COLO829 (cell line): ENCODE measurements at regions not wholly inside any gene's neighbourhood (a gene's known extent, or its start where the extent isn't known, plus 50 kb on each side); places are given as distances from the start of the nearest gene placed in this dataset.

Experiments
- DNase-seq: peaks from one replicate; pipeline ENCODE4 v3.0.0; 2012; ENCODE audit warnings: low spot score

DNA sequence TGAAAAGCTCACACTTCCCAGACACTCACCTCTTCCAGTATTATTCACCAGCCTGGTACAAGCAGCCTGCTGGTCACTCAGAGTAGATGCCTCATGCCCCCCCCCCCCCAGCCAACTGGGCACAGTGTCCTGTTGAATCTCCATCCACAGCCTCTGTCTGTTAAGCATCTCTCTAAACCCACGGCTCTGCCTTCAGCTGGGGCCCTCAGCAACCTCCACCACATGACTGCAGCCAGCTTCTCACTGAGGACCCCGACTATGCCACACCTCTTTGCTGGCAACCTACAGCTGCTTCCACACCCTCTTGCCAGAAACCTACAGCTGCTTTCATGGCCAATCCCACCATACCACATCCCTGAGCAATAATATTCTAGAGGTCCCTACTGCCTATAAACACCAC is 113.1 kb downstream of the RHOU start:
- no peak for DNase-seq

- no peak for DNase-seq
These were observed 113.8 kb downstream of the RHOU start for GRCh38 chr1:228849011-228849541.

- DNase-seq, result no peak
These were observed 115.1 kb downstream of the RHOU start for GRCh38 chr1:228850141-228851100.

DNA sequence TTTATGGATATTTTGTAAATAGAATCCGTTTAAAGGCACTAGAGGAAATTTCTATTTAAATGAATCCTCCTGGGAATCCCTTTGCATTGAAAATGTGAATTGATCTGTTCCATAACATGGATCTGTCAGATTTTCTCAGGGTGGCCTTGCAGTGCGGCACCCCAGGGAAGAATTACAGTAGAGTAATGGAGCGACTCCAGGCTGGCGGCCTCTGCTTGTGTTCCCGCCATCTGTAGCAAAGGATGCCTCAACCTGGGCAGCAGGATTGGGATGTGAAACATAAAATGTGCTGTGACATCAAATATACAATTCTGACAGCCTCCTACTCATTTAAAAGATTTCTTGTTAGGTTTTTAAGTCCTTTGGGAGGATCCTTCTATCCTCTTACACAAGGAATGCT is 115.9 kb downstream of the RHOU start:
- DNase-seq, result no peak

DNA sequence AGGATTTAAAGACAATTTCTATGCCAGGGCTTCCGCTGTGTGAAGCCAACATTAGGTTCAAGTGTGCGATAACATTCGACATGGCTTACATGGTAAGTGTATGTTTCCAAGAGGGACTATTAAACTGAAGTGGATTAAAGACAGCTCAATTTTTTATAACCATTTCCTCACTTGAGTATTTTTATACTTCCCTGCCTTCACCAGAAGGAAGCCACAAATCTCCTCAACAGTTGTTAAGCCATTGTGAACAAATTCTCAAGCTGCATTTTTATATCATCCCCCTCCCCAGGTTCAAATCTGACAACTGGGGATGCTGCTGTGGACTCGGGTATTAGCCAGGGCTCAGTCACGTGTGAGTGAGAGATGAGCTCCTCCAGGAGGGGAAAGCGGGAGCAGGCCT is 116.3 kb downstream of the RHOU start:
- DNase-seq, result no peak

DNA sequence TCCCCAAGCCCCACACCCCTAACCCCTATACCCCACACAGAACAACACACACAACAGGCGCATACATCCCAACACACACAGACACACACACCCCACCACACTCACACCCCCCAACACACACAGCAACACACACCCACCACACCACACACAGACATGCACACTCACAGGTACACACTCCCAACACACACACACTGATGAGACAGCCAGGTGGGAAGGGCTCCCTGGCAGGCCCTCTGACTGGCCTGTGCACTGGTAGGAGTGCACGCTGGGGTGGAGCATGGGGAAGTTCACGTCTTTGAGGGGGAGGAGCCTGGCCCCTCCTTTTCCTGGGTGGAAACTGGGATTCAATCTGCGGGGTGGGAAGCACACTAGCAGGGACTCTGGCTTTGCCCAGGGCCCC is 116.7 kb downstream of the RHOU start:
- DNase-seq, result no peak

- DNase-seq, result no peak
These were observed 117.3 kb downstream of the RHOU start for GRCh38 chr1:228852511-228853088.

DNA sequence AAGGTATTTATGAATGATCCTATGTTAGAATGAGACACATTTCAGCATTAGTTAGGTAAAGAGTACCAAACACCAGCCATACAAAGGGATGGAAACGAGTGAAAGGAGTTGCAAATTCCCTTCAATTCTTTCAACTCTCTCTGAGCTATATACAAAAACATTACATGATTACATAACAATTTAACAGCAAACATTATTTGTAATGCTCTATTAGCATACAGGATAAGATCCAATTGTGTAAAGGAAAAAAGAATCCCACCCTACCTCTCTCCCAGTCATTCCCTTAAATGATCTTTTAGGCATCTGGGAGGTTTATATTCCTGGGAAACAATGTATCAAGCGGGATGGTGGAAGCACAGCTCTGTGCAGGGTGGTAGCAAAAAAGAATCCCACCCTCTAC is 117.9 kb downstream of the RHOU start:
- DNase-seq, result no peak

- no peak for DNase-seq
These were observed 118.4 kb downstream of the RHOU start for GRCh38 chr1:228853637-228854036.

DNA sequence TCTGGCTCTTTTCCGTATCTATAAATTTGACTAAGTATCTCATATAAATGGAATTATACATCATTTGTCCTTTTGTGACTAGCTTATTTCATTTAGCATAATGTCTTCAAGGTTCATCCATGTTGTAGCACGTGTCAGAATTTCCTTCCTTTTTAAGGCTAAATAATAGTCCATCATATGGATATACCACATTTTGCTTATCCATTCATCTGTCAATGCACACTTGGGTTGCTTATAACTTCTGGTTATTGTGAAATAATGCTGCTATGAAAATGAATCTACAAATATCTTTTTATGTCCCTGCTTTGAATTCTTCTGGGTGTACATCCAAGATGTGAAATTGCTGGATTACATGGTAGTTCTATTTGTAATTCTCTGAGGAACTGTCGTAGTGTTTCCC is 119.6 kb downstream of the RHOU start:
- DNase-seq, result no peak

DNA sequence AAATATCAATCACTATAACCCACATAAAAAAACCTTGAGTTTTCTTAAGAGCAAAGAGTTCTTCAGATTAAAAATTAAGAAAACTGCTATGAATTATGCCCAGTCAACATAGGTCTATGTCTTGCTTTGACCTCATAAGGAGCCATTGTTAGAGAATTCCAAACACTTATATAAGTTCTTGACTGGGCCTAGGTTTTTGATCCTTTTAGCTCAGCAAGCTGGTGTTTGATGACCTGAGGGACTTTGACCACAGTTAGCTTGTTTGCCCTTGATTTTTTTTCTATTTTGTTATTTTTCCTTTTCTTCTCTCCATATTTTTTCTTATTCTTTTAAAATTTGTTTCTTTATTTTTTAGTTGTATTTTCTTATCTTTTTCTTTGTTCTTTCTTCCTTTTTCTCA is 122.3 kb downstream of the RHOU start:
- no peak for DNase-seq

- DNase-seq, result no peak
These were observed 125.9 kb downstream of the RHOU start for GRCh38 chr1:228860911-228861831.

DNA sequence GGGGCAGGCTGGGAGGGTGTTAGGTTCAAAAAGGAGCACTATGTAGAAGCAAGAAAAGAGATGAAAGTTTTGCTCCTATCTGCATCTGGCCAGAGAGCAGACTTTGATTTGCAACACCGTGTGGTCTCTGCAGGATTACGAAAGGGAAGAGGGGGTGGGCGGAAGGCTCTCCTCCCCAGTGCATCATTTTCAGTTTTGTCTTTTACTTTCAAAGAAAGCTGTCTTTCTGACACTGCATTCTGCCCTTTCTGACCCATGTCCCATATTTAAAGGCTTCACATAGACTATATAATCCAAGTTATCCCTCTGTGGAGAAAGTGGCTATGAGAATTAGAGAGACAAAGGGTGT is 126.5 kb downstream of the RHOU start:
- no peak for DNase-seq

DNA sequence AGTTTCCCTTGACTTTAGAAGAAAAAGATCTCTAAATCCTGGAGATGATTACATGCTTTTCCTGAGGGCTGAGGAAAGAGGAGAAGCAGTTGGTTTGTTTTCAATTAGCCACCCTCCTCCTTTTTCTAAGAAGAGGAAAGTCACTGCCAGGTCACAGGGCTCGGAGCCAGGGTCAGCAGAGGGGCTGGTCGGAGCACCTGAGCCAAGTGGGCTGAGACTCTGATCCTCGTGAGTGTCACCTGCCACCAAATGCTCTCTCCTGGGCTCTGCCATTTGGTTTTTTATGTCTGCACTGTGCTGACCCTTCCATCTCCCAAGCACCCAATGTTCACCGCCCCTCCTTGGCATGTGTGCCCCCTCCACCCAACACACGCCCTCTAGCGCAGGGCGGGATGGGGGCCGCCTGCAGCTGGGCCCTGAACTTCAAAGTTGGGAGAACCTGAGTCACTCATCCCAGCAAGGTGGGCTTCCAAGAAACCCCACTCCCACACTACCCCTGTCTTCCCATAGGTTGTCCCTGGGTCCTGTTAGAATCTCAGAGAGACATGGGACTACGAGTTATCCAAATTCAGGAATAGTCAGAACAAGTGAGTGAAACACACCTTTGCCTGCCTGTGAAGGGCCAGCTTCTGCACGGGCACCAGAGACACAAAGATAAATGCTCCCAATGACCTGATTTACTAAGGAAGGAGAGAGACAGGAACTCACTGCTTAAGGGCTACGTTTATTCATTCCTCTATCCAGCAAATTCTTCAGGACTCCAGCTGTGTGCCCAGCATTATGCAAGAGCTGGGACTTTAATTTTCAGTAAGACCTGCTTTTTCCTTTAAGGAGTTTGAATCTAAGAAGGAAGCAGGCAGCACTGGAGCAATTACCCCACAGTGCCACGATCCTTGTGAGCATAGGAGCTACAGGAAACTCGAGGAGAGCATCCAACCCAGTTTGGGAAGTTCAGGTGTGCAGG is 127.5 kb downstream of the RHOU start:
- no peak for DNase-seq

DNA sequence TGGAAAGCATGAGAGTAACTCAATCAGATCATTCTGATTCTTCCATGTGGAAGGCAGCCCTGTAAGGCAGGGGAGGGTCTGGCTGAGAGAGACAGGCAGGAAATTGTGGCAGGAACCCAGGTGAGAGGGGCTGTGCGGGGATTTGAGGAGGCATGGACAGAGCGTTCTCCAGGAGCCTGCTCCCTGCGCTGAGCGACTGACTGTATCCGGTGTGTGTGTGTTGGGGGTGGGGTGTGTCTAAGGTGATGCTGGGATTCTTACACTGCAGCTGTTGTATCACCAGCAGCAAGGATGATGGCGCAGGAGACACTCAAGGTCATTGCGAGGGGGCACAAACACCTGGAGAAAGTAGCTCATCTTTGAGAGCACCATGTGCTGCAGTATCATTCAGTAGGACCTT is 128.5 kb downstream of the RHOU start:
- DNase-seq, result no peak

DNA sequence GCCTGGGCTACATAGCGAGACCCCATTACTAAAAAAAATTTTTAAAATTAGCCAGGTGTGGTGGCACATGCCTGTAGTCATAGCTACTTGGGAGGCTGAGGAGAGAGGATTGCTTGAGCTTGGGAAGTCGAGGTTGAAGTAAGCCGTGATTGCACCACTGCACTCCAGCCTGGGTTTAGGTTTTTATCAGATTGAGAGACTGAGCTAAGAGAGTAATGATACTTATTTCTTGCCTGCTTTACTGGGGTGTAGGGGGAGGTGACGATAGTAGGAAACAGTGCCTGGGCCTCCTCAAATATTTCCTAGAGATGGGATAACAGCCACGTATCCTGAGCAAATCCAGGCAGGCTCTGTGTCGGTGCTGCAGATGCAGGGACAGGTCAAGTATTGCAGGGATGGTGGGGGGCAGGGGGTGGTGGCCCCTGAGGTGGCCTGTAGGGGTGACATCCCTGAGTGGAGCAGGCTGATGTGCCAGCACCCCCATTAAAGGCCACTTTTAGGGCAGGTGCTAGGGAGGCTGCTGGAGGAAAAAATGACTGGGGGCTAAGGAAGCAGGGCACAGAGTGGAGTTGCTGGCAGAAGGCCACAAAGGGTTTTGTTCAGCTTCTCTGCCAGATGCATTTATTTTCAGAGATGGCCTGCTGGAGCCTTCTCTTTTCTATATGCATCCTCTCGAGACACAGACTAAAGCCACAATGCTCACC is 130.5 kb downstream of the RHOU start:
- no peak for DNase-seq

DNA sequence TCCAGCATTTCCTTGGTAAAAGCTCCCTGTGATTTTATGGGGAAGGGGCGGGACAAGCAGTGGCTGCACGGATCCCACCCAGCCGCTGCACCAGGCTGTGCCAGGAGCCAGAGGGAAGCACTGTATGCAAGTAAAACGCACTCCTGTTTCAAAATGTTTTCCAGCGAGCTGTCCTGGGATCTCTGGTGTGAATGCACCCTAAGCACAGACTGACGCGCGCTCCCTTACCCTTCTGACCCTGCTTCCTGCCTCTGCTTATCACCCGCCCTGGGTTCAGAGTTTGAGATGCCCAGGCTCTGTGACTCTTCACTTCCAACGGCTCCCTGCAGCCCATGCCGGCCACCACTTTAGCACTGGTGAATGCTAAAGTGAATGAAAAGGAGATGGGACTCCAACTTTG is 131.2 kb downstream of the RHOU start:
- DNase-seq, result no peak

- DNase-seq, result no peak
These were observed 132.1 kb downstream of the RHOU start for GRCh38 chr1:228867108-228867950.

GRCh38 chr1:228867951-228868730 is 132.9 kb downstream of the RHOU start:
- DNase-seq, result no peak
